Left lung (tissue), 4 donors: ENCODE measurements at regions not wholly inside any gene's neighbourhood (a gene's known extent, or its start where the extent isn't known, plus 50 kb on each side); places are given as distances from the start of the nearest gene placed in this dataset.

Experiments used
- ATAC-seq: fragments of 200-7000 bp; cut with Tn5 transposase; one replicate; pipeline ENCODE4 v1.9.1; 2020; ENCODE audit warnings: moderate library complexity
- DNase-seq, 4 donors: peaks; one replicate each; pipeline ENCODE4 v3.0.0-alpha.2; 2013 to 2020
- H3K27ac ChIP-seq, 2 donors: fragments of 200-600 bp; sonication (generic) in 1 of 2; one replicate each; pipeline versions ENCODE4 v1.5.0 to v1.8.0; 2020 to 2021
- H3K27me3 ChIP-seq, 2 donors: fragments of 200-600 bp; sonication (generic) in 1 of 2; one replicate each; pipeline versions ENCODE4 v1.5.0 to v1.8.0; 2020 to 2021
- H3K36me3 ChIP-seq, 2 donors: fragments of 200-600 bp; sonication (generic) in 1 of 2; one replicate each; pipeline versions ENCODE4 v1.5.0 to v1.8.0; 2020 to 2021
- H3K4me1 ChIP-seq, 2 donors: fragments of 200-600 bp; one replicate each; pipeline ENCODE4 v1.8.0; 2021
- H3K4me3 ChIP-seq, 2 donors: fragments of 200-600 bp; sonication (generic) in 1 of 2; one replicate each; pipeline versions ENCODE4 v1.5.0 to v1.8.0; 2020 to 2021; ENCODE audit warnings: mild to moderate bottlenecking in 1 of 2
- H3K9me3 ChIP-seq, 2 donors: fragments of 200-600 bp; sonication (generic) in 1 of 2; one replicate each; pipeline versions ENCODE4 v1.5.0 to v1.8.0; 2020 to 2021
- CTCF ChIP-seq, 2 donors: fragments of 200-600 bp; sonication (generic) in 1 of 2; IDR thresholded peaks; one replicate each; pipeline versions ENCODE4 v1.5.0 to v1.8.0; 2021; ENCODE audit warnings: antibody characterized with exemption in 2 of 2
- intact Hi-C, 2 donors: fragments of 100-400 bp; cut with DNase I; formaldehyde crosslinking; loops; one replicate each; pipeline versions ENCODE4 v1.11.2 to v1.14.2; 2022
- donor health status: DM: no; HTN: yes; CAD: no.
- donor health status: DM: no; HTN: no; CAD: no.

- intact Hi-C loops = no loop called here
- Histone ChIP-seq H3K27ac (peak overlapping the region; percentile 65 to 80), H3K36me3 (no peaks in the 10 kb centered on the region), H3K4me1 (peaks cover 6 to 10% of the 10 kb centered on the region in 2 donors), H3K27me3 (peaks cover 0 to 20% of the 10 kb centered on the region in 2 donors), H3K4me3 (no peak overlapping the region), H3K9me3 (no peaks in the 10 kb centered on the region)
- ATAC-seq = peak; percentile 3
- TF ChIP-seq CTCF (IDR thresholded peaks at IDR 0.05) = no peak
- DNase-seq = no peak
Observed at GRCh38 chr1:10900251-10900651, 103.8 kb upstream of the CASZ1 start.

DNA sequence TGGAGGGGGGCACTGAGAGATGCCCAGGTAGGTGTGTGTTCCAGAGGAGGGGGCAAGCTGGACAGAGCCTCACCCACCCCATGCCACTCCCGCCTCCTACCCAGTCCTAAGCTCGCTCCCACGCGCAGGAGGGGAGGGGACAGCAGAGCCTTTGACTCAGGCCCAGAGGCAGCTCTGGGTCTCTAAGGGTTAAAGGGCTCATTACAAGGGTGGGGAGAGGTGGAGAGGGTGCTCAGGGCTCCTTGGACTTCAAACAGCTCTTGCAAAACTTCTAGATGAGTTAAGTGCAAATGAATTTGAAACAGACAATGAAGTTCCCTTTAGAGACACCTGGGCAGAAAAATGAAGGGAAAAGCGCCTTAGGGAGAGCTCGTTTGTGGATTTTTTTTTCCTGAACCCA is 104.2 kb upstream of the CASZ1 start:
- ATAC-seq = peak; percentile 84
- peak overlapping the region in 1 of 2 donors; percentile 3 for H3K4me3 ChIP-seq

GRCh38 chr1:10901091-10901890 is 104.8 kb upstream of the CASZ1 start:
- Histone ChIP-seq H3K9me3 (no peaks in the 10 kb centered on the region), H3K4me1 (peaks cover 6 to 18% of the 10 kb centered on the region in 2 donors), H3K27ac (peak overlapping the region; percentile 65 to 80), H3K27me3 (peaks cover 0 to 28% of the 10 kb centered on the region in 2 donors), H3K36me3 (no peaks in the 10 kb centered on the region), H3K4me3 (peak overlapping the region in 1 of 2 donors; percentile 3)
- DNase-seq (peak in 3 of 4 donors; percentile 53 to 83 (median 57)), ATAC-seq (peak; percentile 76)
- TF ChIP-seq CTCF (IDR thresholded peaks at IDR 0.05) = no peak
- intact Hi-C loops = no loop called here

More for the DNA sequence above, 104.2 kb upstream of the CASZ1 start:
- peak in 2 of 4 donors; percentile 40 to 47 for DNase-seq
- intact Hi-C loops = no loop called here
- peaks cover 0 to 22% of the 10 kb centered on the region in 2 donors for H3K27me3 ChIP-seq
- no peak for TF ChIP-seq CTCF (IDR thresholded peaks at IDR 0.05)
- H3K27ac ChIP-seq = peak overlapping the region; percentile 65 to 80
- H3K9me3 ChIP-seq = no peaks in the 10 kb centered on the region
- H3K36me3 ChIP-seq = no peaks in the 10 kb centered on the region
- H3K4me1 ChIP-seq = peaks cover 6 to 15% of the 10 kb centered on the region in 2 donors

DNA sequence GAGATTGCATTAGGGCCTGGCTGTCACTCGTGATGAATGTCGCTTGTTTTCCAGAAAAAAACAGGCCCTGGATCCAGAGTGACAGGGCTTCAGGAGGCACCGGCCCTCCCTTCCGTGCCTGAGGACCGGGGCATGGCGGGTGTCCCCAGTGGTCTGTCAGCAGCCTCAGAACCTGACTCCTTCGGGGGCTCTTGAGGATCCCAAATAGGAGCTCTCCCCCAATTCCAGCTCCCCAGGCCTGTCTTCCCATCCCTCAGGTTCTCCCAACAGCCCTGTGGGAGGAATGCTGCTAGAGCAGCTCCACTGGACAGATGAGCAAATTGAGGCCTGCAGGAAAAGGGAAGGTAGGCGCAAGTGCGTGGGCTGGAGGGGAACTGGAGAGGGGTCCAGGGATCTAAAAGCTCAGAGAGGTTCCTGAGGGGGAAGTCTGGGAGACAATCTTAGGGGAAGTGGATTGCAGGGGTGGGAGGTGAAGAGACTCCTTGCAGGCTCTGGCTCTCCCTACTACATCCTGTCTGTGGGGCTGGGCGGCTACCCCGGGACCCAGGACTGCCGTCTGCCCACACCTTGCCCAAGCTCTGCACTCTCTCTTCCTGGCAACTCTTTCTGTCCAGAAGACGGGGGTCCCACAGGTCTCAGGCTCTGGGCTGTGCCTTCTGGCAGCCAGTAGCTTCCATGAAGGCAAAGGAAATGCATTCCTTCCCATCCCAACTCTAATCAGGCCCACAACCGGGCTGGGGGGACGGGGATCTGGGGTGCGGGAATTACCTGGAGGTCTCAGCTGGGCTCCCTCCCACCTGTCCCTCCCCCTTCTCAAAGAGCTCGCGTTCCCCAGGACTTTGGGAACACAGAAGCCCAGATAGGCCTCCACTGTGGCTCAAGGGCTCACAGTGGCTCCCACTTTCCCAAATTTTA is 105.7 kb upstream of the CASZ1 start:
- no peak for TF ChIP-seq CTCF (IDR thresholded peaks at IDR 0.05)
- ATAC-seq = no peak

DNA sequence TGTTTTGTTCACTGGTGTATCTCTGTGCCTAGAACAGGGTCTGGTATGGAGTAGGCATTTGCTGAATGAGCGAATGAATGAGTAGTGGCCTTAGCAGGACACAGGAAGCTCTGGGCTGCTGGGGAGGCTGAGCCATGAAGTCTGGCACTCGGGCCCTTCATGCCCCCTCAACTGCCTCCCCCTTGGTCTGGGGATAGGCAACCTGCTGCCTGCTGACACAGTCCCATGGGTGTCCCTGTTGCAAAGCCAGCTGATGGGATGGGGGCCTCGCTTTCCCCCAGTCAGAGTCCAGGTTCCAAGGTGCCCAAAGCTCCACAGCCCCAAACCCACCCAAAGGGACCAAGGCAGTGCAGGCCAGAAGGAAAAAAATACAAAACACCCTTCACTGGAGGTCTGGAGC is 107.0 kb upstream of the CASZ1 start:
- TF ChIP-seq CTCF (IDR thresholded peaks at IDR 0.05) = no peak
- ATAC-seq = no peak
- peaks cover 0 to 26% of the 10 kb centered on the region in 2 donors for H3K27me3 ChIP-seq
- H3K36me3 ChIP-seq = no peaks in the 10 kb centered on the region
- H3K4me3 ChIP-seq = no peak overlapping the region
- no peaks in the 10 kb centered on the region for H3K9me3 ChIP-seq
- intact Hi-C loops = no loop called here
- no peak overlapping the region for H3K27ac ChIP-seq
- DNase-seq = no peak
- peaks cover 6 to 18% of the 10 kb centered on the region in 2 donors for H3K4me1 ChIP-seq

More for the DNA sequence above, 105.7 kb upstream of the CASZ1 start:
- Histone ChIP-seq H3K27me3 (peaks cover 0 to 29% of the 10 kb centered on the region in 2 donors), H3K36me3 (no peaks in the 10 kb centered on the region), H3K4me3 (no peak overlapping the region), H3K27ac (peak overlapping the region; percentile 65 to 80), H3K4me1 (peaks cover 6 to 18% of the 10 kb centered on the region in 2 donors), H3K9me3 (no peaks in the 10 kb centered on the region)
- DNase-seq = no peak
- intact Hi-C loops = no loop called here
